PC-3 (cell line): ENCODE measurements at regions not wholly inside any gene's neighbourhood (a gene's known extent, or its start where the extent isn't known, plus 50 kb on each side); places are given as distances from the start of the nearest gene placed in this dataset.
"Not testable (repeated sequence)": the region's sequence is repeated elsewhere in the genome, so short reads cannot be mapped to it uniquely, and the experiment has no call there.

Source experiments
- ATAC-seq: fragments of 200-7000 bp; cut with Tn5 transposase; 2 replicates; pipeline ENCODE4 v1.9.1; 2020; ENCODE audit warnings: mild to moderate bottlenecking, moderate library complexity
- BruUV-seq: library from RNA; stranded (reverse); fragments of 400-500 nt; replicated peaks from 2 replicates; lab custom pipeline; 2021; lab: Mats Ljungman, UMichigan
- CTCF ChIA-PET: fragments of 300-600 bp; sonication (Branson Sonifier 250); formaldehyde crosslinking; loops from one replicate; lab custom pipeline; 2022; ENCODE audit warnings: antibody characterized with exemption; lab: Charles Lee
- POLR2A ChIA-PET: fragments of 300-600 bp; sonication (Branson Sonifier 250); formaldehyde crosslinking; loops from one replicate; lab custom pipeline; 2022; ENCODE audit warnings: antibody characterized with exemption; ENCODE audit not compliant: unreplicated experiment; lab: Charles Lee
- DNase-seq: peaks from one replicate; pipeline ENCODE4 v3.0.0-alpha.2; 2015
- H2AFZ ChIP-seq: fragments of 300-600 bp; sonication (generic); 2 replicates; pipeline ENCODE4 v1.6.0; 2016; ENCODE audit warnings: antibody characterized with exemption, low read length
- H3F3A ChIP-seq: fragments of 300-600 bp; sonication (generic); one replicate; pipeline ENCODE4 v1.6.0; 2017; ENCODE audit warnings: antibody characterized with exemption, low read length, control low read depth, mild to moderate bottlenecking; ENCODE audit not compliant: unreplicated experiment
- H3K27ac ChIP-seq: fragments of 300-600 bp; sonication (generic); 2 replicates; pipeline ENCODE4 v1.5.1; 2016; ENCODE audit warnings: mild to moderate bottlenecking, low read length
- H3K27me3 ChIP-seq: fragments of 300-600 bp; sonication (generic); 2 replicates; pipeline ENCODE4 v1.6.1; 2016; ENCODE audit warnings: low read length, mixed read lengths
- H3K36me3 ChIP-seq: fragments of 300-600 bp; sonication (generic); 2 replicates; pipeline ENCODE4 v1.6.1; 2016; ENCODE audit warnings: low read depth, mixed run types, low read length, mixed read lengths
- H3K4me1 ChIP-seq: fragments of 300-600 bp; sonication (generic); 2 replicates; pipeline ENCODE4 v1.5.1; 2016; ENCODE audit warnings: low read length; ENCODE audit not compliant: insufficient read depth
- H3K4me2 ChIP-seq: fragments of 300-600 bp; sonication (generic); 2 replicates; pipeline ENCODE4 v1.6.0; 2016; ENCODE audit warnings: low read length
- H3K4me3 ChIP-seq: fragments of 300-600 bp; sonication (generic); 2 replicates; pipeline ENCODE4 v1.5.1; 2016; ENCODE audit warnings: mild to moderate bottlenecking, low read length, mixed read lengths
- H3K79me2 ChIP-seq: fragments of 300-600 bp; sonication (generic); 2 replicates; pipeline ENCODE4 v1.6.1; 2017; ENCODE audit warnings: low read length, mixed read lengths
- H3K9ac ChIP-seq: fragments of 300-600 bp; sonication (generic); 2 replicates; pipeline ENCODE4 v1.6.0; 2016; ENCODE audit warnings: mild to moderate bottlenecking, low read length
- H3K9me2 ChIP-seq: fragments of 300-600 bp; sonication (generic); replicated peaks from 2 replicates; pipeline ENCODE4 v1.6.1; 2016; ENCODE audit warnings: mixed run types, low read length, mixed read lengths
- H3K9me3 ChIP-seq: fragments of 300-600 bp; sonication (generic); 2 replicates; pipeline ENCODE4 v1.6.1; 2016; ENCODE audit warnings: low read length, mixed read lengths
- H4K20me1 ChIP-seq: fragments of 300-600 bp; sonication (generic); 2 replicates; pipeline ENCODE4 v1.6.1; 2016; ENCODE audit warnings: low read length, mixed read lengths
- EZH2 ChIP-seq: fragments of 300-600 bp; sonication (generic); IDR thresholded peaks from one replicate; pipeline ENCODE4 v1.6.1; 2017; ENCODE audit warnings: antibody characterized with exemption, mild to moderate bottlenecking, low read length; ENCODE audit not compliant: unreplicated experiment
- EZH2phosphoT487 ChIP-seq: fragments of 300-600 bp; sonication (generic); IDR thresholded peaks from 2 replicates; pipeline ENCODE4 v1.6.1; 2018; ENCODE audit warnings: mild to moderate bottlenecking, antibody characterized with exemption, low read length, borderline replicate concordance
- intact Hi-C: fragments of 100-400 bp; cut with micrococcal nuclease; formaldehyde crosslinking; loops from 2 replicates; pipeline ENCODE4 v1.9.0; 2023
- TF ChIP-seq, protein P1 (sequence below): fragments of 300-600 bp; sonication (generic); conservative IDR thresholded peaks from 2 replicates; pipeline ENCODE4 v1.5.1; 2017; ENCODE audit warnings: antibody characterized with exemption, low read depth, mild to moderate bottlenecking, low read length

DNA sequence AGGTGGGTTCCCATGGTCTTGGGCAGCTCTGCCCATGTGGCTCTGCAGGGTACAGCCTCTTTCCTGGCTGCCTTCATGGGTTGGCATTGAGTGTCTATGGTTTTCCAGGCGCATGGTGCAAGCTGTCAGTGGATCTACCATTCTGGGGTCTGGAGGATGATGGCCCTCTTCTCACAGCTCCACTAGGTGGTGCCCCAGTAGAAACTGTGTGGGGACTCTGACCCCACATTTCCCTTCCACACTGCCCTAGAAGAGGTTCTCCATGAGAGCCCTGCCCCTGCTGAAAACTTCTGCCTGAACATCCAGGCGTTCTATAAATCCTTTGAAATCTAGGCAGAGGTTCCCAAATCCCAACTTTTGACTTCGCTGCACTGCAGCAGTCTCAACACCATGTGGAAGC, 174.0 kb upstream of the CTNND2 start:
- POLR2A ChIA-PET, H3K79me2 ChIP-seq, H3K4me2 ChIP-seq, H3K36me3 ChIP-seq, H3K4me3 ChIP-seq, ATAC-seq, H4K20me1 ChIP-seq, intact Hi-C loops, H3K27me3 ChIP-seq, DNase-seq, H3K9me2 ChIP-seq, H3F3A ChIP-seq, H3K9me3 ChIP-seq, BruUV-seq, H3K27ac ChIP-seq, H3K4me1 ChIP-seq, H2AFZ ChIP-seq, H3K9ac ChIP-seq: not testable (repeated sequence)
- TF ChIP-seq, protein P1, sequence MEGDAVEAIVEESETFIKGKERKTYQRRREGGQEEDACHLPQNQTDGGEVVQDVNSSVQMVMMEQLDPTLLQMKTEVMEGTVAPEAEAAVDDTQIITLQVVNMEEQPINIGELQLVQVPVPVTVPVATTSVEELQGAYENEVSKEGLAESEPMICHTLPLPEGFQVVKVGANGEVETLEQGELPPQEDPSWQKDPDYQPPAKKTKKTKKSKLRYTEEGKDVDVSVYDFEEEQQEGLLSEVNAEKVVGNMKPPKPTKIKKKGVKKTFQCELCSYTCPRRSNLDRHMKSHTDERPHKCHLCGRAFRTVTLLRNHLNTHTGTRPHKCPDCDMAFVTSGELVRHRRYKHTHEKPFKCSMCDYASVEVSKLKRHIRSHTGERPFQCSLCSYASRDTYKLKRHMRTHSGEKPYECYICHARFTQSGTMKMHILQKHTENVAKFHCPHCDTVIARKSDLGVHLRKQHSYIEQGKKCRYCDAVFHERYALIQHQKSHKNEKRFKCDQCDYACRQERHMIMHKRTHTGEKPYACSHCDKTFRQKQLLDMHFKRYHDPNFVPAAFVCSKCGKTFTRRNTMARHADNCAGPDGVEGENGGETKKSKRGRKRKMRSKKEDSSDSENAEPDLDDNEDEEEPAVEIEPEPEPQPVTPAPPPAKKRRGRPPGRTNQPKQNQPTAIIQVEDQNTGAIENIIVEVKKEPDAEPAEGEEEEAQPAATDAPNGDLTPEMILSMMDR = 0 out of 2 replicates have a peak, but pooled peaks have one; percentile 25
- CTCF ChIA-PET = interaction anchor here (0.6 kb wide), 1 partner anchor 326 kb away, joined by 9 read pairs; no protein-coding TSS in a partner anchor

DNA sequence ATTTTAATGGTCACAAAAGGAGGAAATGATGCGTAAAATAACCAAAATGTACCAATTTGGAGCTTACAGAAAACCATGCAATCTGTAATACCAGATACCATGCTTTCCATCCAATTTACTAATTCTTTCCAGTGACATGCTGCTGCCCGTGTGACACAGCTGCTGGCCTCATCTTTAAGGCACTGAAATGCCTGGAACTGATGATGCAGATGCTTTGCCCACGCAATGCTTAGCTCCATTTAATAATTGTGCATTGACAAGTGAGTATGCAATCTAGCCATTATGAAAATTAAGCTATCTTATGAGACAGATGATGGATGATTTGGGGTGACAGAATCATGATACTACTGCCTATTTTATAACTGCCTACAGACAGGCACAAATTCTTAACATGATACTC, 169.2 kb upstream of the CTNND2 start:
- no peak overlapping the region for H3K27ac ChIP-seq
- ATAC-seq (no peak), DNase-seq (no peak)
- no peak overlapping the region for H3K4me2 ChIP-seq
- no peaks in the 10 kb centered on the region for H3K27me3 ChIP-seq
- ChIA-PET CTCF (no interaction called here), POLR2A (no interaction called here)
- H3K4me1 ChIP-seq = 0 out of 2 replicates have a peak, but pooled peaks cover 6% of the 10 kb centered on the region
- intact Hi-C loops = no loop called here
- no peaks in the 10 kb centered on the region for H3F3A ChIP-seq
- no peak overlapping the region for H2AFZ ChIP-seq
- BruUV-seq = no TSS peak
- H3K9ac ChIP-seq = no peak overlapping the region
- no peaks in the 10 kb centered on the region for H3K36me3 ChIP-seq
- H3K9me2 ChIP-seq = no peaks in the 10 kb centered on the region
- TF ChIP-seq, protein P1 = no peak
- TF ChIP-seq EZH2 (no peak), EZH2phosphoT487 (no peak)
- no peaks in the 10 kb centered on the region for H3K9me3 ChIP-seq
- H3K79me2 ChIP-seq = no peaks in the 10 kb centered on the region
- H4K20me1 ChIP-seq = no peaks in the 10 kb centered on the region
- H3K4me3 ChIP-seq = no peak overlapping the region

DNA sequence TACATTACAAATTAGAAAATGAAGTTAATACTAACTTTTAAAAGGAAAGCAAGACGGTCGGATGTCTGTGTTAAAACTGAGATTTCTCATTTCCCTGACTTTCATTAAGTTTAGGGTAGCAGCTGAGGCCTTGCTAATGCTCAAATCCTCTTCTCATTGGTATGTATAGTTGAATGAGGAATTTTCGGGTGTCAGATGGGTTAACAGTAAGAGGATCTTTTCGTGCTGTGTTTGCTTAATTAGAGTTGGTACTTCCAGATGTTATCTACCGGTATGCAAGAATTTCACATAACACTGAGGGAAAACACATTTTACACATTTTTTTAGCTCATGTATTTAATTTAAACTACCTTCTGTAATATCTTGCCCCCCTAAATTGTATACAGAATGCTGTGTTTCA, 168.2 kb upstream of the CTNND2 start:
- no peaks in the 10 kb centered on the region for H3K27me3 ChIP-seq
- no peak overlapping the region for H2AFZ ChIP-seq
- POLR2A ChIA-PET = no interaction called here

More for the DNA sequence above, 168.2 kb upstream of the CTNND2 start:
- Histone ChIP-seq H4K20me1 (no peaks in the 10 kb centered on the region), H3K9me3 (no peaks in the 10 kb centered on the region), H3K36me3 (no peaks in the 10 kb centered on the region), H3K9me2 (no peaks in the 10 kb centered on the region), H3K4me1 (0 out of 2 replicates have a peak, but pooled peaks cover 6% of the 10 kb centered on the region), H3K79me2 (no peaks in the 10 kb centered on the region), H3K9ac (no peak overlapping the region), H3K4me3 (no peak overlapping the region), H3K4me2 (no peak overlapping the region), H3K27ac (no peak overlapping the region), H3F3A (no peaks in the 10 kb centered on the region)
- DNase-seq (no peak), ATAC-seq (no peak)
- intact Hi-C loops = no loop called here
- BruUV-seq = no TSS peak
- no peak for TF ChIP-seq EZH2
- TF ChIP-seq EZH2phosphoT487 = no peak
- TF ChIP-seq, protein P1 = no peak
- CTCF ChIA-PET = no interaction called here
